Suppressor macrophage treated with lipopolysaccharide for 4 hours (primary cell): ENCODE measurements at regions not wholly inside any gene's neighbourhood (a gene's known extent, or its start where the extent isn't known, plus 50 kb on each side); places are given as distances from the start of the nearest gene placed in this dataset.
"Not testable (repeated sequence)": the region's sequence is repeated elsewhere in the genome, so short reads cannot be mapped to it uniquely, and the experiment has no call there.

Experiments used
- DNase-seq: peaks from one replicate; pipeline ENCODE4 v3.0.0-alpha.2; 2020

DNA sequence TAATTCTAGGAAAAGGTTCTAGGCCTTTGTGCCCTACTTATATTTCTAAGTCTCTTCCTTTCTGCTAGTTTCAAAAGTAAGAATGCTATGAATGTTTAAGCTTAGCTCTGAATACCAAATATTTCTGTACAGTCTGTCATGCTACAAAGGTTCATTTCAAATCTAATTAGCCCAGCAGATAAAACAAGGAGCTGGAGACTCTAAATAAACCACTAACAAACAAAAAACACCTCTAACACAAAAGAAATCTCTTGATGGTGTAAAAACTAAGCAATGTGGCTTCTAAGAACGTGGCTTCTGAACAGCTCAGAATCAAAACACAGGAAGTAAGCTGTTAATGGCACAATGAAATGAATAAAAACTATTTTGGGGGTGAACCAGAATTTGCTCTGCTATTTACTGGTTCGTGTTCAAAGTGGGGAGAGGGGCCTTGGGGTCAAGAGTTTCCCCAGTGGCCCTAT, 198.3 kb downstream of the BCAS1 start:
- DNase-seq: no peak

- no peak for DNase-seq
Measured at GRCh38 chr20:53871541-53871940, 198.9 kb downstream of the BCAS1 start.

DNA sequence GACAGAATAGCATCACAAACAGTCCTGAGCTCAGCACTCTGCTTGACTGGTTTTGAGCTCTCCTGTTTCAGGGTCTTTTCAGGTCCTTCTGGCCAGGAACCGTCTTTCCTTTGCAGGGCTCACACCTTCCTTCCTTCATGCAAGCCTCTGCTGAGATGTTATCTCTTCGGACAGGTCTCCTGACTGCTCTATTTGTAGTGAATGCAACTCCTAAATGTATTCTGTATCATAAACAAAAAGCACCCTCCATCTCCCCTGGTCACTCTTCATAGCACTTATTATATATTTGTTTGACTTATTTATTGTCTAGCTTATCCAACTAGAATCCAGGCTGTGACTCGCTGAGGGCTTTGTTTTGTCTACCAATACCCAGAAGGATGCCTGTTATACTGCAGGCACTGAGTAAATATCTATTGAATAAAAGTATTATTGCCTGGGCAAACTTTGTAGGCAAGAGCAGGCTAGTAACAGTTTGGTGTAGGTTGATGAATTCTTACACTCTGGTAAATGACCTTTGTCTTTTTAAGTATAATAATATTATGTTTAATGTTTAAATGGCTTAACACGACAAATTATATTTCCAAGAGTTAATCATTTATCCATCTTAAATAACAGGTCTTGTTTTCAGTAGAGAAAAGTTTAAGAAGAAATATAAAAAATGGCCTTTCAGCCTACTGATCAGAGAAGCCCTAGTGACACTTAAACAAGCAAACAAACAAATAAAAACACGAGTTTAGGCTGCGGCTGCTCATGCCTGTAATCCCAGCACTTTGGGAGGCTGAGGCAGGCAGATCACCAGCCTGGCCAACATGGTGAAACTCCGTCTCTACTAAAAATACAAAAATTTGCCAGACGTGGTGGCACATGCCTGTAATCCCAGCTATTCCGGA, 199.7 kb downstream of the BCAS1 start:
- DNase-seq: no peak

DNA sequence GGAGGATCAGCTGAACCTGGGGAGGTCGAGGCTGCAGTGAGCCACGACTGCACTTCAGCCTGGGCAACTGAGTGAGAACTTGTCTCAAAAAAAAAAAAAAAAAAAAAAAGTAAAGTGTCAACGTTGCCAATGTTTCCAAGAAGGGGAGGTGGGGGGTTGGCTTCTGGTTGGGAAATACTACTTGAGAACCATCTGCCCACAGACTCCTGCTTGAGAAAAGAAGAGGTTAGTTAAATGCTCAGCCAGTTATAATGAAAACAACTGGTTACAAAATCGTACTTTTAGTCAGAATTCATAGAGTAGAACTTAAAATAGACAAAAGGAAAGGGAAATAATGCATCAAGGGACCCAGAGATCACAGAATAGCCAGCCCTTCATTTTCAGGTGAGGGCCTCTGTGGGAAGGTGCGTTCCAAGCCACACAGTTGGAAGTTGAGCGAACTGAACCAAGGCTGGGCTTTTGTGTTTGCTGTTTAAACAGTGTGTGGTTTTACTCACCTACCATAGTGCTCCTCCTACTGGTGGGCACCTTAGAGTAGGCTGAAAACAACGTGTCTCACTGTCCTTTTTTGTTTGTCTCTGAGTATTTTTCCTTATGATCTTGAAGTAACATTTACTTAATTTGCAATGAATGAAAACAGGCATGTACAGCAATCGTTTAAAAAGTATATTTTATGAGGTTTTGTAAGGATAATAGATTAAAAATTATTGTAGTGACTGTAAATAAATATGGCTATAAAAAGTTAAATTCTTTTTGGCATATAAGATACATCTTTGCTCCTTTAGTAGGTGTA, 200.7 kb downstream of the BCAS1 start:
- peak; percentile 57 for DNase-seq

- DNase-seq: no peak
Measured at GRCh38 chr20:53867741-53868351, 202.5 kb downstream of the BCAS1 start.

DNA sequence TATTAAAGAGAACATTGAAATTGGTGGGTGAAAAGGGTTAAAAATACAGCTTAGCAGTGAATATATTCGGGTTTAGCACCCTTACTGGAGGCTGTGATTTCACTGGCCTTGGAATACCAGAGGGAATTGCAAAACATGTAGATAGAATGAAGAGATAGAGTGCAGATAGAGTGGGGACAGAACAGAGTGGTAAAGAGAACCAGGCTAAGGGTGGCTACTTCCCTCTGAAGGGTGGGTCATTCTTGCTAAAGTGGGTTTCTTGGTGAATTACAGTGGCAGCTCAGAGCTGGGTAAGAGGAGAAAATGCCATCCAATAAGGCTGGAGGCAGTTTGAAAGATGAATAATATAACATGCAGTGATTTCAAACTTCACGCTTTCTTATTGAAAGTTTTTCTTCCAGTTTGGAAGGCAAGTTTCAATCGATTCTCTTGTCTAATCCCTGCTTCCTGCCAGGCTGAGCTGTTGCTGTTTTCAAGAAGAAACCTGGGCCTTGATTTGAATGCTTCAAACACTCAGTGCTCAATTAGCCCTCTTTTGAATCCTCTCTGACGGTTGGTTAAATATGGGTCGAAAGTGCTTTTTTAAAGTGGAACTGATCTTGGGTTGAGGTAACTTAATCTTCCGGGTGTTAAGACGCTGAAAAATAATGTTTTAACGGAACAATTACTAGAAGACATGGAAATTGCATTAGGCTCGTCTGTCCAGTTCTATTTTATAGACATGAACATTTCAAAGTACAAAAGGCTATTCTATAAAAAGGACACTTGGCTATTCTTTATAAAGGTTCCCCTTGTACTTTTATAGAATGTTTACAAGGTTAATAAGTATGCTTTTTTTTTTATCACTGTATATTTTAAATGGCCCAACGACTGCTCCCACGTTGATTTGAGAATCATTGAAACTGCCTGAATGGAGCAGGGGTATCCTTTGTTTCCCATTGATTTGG, 203.3 kb downstream of the BCAS1 start:
- no peak for DNase-seq

DNA sequence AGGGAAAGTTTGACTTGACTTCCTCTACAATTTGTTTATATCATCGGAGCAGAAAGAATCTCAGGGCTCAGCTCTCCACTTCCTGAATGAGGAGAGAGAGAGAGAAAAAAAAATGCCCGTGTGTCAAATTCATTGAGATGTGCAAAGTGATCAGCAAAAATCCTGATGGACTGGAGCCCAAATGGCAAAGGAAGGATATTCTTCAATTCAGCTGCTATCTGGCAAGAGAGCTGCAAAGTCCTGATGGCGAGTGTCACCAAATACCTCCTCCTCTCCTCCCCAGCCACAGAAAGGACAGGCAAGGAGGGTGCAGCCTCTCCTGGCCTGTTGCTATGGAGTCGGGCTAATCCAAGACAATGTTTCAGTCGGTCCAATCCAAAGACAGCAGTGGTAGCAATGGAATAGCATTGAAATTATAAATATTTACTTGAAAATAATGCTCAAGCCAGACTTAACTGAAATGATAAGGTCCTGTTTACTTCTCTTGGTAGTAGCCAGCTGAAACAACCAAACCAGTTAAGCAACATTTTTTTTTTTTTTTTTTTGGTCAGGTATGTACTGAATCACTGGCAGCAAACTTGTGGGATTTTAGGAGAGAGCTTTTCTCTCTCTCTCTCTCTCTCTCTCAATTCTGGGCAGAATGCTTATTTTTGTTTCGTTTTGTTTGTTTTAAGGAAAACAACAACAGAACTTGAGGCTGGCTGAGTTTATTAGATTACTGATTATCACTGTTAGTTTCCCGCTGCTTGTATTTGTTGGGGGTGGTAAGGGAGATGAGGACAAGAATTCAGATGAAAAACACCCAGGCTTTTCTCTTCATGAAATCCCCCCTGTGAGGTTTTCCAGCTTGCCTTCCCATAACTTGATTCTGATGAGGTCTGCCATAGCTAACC, 204.2 kb downstream of the BCAS1 start:
- DNase-seq: peak; percentile 37

DNA sequence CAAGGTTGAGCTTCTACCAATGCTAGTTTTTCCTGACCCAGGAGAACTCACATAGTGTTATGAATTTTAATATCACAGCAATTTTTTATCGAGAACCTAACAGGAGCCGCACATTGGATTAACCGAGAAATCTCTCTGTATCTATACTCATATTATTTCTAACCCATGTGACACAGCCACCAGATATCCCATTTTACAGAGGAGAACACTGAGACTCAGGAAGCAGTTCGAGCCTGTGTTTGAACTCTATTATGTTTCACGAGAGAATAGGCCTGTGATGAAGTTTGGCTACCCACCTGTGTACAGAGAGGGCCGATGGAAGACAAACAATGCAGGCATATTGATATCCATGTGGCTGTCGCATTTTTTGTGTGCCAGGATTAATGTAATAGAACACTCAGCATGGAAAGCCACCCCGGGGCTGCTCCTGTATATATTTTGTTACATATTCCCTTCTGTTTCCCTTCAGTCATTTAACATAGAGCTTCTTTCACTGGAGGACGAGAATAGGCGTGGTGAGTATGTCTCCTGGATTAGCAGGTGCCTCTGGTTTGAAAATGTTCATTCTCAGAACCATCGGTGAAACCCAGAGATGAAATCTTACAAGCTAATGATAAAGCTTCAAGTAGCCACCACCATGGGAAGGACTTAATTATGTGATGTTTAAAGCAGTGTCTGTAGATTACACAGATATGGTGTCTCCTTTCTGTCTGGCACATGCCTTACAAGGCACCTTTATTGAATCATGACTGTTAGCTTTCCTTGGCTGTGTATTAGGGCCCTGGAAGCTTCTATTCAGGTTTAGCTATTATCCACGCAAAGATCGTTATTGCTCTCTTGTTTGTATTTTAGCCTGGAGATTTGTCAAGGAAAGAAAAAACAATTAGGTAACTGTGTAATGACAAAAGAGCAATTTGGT, 205.4 kb downstream of the BCAS1 start:
- DNase-seq: not testable (repeated sequence)

DNA sequence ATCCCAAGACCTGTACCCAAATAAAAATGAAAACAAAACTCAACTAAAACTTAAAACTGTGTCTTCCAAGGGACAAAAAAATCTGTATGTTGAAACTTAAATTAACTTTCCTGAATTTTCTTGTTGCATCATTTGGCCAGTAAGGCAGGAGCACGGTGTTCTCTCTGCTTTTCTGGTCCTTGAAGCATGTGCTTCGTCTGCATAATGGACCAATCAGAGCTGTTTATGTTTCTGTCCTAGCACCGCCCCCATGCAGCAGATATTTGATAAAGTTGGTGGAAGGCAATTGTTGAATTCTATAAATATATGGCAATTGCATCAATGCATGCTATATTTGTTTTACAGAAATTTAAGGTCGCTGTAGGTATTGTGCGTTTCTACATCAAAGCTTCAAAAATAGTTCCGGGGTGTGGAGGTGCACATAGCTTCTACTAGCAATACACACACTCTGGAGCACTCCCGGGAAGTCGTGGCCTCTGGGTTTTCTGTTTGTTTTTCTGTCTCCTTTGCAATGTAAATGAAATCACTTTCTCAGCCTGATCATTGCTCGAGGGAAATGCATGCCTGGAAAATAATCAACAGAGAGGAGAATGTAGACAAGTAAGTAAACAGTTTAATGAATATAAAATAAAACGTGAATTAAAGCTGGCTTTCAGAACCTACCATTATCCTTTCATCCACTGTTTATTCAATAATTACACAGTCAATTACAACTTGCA, 206.3 kb downstream of the BCAS1 start:
- not testable (repeated sequence) for DNase-seq

DNA sequence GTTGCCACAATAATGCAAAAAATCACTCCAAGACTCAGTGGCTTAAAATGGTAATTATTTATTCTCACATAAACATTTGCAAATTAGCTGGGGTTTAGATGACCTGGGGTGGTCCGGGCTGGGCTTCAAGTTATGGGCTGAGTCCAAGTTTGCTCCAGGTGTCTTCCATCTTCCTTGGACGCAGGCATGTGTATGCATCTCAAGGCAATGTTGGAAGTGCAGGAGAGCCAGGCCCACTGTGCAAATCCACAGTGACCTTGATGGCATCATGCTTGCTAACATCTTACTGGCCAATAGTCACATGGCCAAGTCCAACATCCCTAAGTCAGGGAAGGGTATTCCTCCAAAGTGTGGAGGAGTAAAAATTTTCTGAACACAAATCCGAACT, 206.9 kb downstream of the BCAS1 start:
- not testable (repeated sequence) for DNase-seq

GRCh38 chr20:53863039-53863438, 207.4 kb downstream of the BCAS1 start:
- DNase-seq: not testable (repeated sequence)

- not testable (repeated sequence) for DNase-seq
Measured at GRCh38 chr20:53862490-53862889, 207.9 kb downstream of the BCAS1 start.

- not testable (repeated sequence) for DNase-seq
Measured at GRCh38 chr20:53862136-53862397, 208.3 kb downstream of the BCAS1 start.

GRCh38 chr20:53859684-53860083, 210.7 kb downstream of the BCAS1 start:
- peak; percentile 74 for DNase-seq

GRCh38 chr20:53859009-53859408, 211.4 kb downstream of the BCAS1 start:
- DNase-seq: not testable (repeated sequence)

GRCh38 chr20:53858516-53858915, 211.9 kb downstream of the BCAS1 start:
- DNase-seq: not testable (repeated sequence)

- DNase-seq: no peak
Measured at GRCh38 chr20:53857723-53858236, 212.6 kb downstream of the BCAS1 start.

- DNase-seq: no peak
Measured at GRCh38 chr20:53856300-53857295, 213.8 kb downstream of the BCAS1 start.
